HG03064 (cell line): ENCODE measurements at regions not wholly inside any gene's neighbourhood (a gene's known extent, or its start where the extent isn't known, plus 50 kb on each side); places are given as distances from the start of the nearest gene placed in this dataset.
"Not testable (repeated sequence)": the region's sequence is repeated elsewhere in the genome, so short reads cannot be mapped to it uniquely, and the experiment has no call there.

Experiments
- ATAC-seq: cut with Tn5 transposase; IDR thresholded peaks from one replicate; pipeline ENCODE4 v1.9.1; 2021; ENCODE audit warnings: low read depth; ENCODE audit not compliant: unreplicated experiment

DNA sequence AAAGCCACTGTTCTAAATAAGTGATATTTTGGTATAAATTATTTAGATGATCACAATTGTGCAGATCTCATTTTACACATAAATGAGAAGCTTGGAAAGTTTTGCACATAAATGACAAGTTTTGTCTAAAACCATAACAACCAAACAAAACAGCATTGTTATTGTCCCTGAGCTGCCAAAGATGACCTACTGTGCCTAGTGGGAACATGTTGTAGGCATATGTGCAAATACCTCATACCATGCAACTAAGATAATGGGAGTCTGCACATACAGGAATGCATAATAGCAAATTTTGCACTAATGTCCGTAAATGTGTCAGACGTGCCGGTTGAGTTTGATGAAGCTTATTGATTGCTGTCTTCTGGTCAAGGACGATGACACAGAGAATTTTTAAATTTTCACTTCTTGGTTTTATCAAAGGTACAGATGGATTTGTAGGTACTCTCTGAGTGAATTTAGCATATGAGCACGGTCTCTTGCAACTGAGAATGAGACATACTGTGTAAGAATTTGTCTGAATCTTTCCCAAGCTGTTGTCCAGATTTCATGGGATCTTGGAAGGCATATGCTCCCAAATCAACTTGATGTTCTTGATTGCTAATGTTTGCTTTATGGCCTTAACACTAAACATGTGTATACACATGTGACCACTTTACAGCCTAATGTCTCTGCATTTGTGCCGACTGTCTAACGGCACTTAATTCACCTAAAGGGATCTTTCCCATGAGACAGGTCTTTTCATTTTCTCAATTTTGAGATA, 1133.5 kb downstream of the FAT4 start:
- no peak for ATAC-seq

DNA sequence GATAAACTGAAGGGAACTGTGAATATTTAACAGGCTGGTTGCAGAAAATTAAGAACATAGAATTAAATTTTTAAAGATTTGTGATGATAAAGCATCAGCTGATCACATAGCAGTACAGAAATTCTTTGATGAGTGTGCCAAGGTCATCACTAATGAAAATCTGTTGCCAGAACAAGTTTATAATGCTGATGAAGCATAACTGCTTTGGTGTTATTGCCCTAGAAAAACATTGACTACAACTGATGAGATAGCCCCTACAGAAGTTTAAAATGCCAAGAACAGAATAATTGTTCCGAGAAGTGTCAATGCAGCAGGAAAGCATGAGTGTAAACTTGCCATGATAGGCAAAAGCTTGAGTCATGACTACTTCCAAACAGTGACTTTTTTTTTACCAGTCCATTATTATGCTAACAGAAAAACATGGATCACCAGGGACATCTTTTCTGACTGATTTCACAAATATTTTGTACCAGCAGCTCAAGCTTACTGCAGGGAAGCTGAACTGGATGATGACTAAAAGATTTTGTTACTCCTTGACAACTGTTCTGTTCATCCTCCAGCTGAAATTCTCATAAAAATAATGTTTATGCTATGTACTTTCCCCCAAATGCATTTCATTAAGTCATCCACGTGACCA, 1136.6 kb downstream of the FAT4 start:
- ATAC-seq: no peak

DNA sequence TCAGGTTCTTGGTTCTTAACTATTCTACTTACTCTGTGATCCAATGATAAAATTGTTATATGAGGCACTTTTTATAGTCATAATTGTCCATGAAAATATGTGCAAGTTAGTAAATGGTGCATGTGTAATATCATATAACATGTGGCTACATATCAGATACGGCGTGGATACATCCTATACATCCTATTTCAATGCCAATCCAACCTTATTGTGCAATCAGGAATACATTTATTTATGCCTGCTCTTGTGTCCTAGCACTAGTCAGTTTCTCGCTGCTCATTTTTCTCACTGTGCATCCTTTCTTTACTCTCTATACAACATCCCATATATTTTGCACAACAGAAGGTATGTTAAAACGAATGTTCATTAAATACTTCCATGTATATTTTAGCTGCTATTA, 1141.1 kb downstream of the FAT4 start:
- no peak for ATAC-seq

DNA sequence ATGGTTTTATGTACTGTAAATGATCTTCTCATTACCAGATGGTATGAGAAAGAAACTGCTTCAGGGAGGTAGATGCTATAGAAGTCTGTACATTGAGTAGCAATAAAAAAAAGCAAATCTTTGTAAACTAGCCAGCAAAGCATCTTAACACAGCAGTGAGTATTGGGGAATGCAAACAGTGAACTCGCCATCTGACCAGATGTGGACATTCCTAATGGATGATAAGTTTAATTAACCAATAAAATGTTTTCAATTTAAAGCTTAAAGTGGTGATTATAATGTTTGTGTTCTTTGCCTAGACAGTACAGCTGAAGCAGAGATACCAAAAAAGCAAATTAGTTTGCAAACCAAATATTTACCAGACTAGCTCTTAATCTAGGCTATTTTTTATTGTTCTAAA, 1144.2 kb downstream of the FAT4 start:
- ATAC-seq: no peak

DNA sequence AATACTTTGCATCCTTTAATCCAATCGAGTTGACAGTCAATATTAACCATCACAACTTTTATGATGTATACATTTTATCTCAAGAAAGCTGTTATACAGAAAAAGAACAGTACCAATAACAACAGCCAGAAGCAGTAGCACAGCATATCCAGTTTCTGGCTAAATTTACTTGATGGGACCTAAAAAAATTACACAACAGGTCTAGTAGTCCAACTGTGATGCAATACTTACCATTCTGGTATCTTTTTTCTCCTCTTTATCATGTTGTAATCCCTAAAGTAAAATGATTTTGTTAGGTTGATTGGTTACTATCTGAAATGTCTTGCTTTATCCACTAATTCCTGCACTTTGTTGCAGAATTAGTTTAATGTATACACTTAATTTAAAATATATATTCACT, 1150.6 kb downstream of the FAT4 start:
- ATAC-seq: no peak

DNA sequence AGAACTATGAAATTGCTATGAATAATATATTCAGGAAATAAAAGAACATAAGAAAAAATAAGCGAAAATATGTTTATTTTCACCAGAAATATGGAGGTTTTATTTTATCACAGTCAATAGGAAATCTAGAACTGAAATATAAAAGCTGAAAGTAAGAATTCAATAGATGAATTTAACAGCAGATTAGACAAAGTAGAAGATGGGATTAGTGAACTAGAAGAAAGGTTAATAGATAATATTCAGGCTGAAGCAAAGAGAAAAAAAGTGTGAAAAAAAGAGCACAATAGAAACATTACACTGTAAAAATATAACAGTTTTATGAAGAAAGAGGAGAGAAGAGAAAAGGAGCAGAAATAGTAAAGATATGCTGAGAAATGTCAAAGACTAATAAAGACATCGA, 1152.1 kb downstream of the FAT4 start:
- ATAC-seq: no peak

DNA sequence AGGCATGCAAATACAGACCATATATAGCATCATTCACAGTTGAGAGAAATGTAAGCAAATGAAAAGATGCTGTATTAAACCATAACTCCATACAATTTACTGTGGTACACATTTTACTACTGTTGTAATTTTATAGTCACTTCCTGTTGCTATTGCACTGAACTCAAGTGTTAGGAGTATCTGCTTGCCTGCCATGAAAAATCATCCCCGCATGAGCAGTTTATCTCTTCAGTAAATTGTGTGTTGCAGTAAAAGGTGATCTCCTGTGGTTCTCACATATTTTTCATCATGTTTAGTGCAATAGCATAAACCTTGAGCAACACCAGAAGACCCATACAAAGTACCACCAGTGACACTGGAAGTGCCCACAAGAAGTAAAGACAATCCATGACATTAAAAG, 1153.4 kb downstream of the FAT4 start:
- ATAC-seq: no peak

DNA sequence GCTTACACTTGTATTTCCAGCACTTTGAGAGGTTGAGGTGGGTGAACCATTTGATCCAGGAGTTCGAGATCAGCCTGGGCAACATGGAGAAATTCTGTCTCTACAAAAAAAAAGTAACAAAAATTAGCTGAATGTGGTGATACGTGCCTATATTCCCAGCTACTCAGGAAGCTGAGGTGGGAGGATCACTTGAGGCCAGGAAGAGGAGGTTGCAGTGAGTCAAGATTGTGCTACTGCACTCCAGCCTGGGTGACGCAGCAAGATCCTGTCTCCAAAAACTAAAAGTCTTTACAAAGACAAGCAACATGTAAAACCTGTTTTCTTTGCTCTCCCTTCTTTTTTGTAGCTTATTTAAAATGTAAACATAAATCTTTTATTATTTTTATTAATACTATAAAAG, 1156.1 kb downstream of the FAT4 start:
- ATAC-seq: no peak

DNA sequence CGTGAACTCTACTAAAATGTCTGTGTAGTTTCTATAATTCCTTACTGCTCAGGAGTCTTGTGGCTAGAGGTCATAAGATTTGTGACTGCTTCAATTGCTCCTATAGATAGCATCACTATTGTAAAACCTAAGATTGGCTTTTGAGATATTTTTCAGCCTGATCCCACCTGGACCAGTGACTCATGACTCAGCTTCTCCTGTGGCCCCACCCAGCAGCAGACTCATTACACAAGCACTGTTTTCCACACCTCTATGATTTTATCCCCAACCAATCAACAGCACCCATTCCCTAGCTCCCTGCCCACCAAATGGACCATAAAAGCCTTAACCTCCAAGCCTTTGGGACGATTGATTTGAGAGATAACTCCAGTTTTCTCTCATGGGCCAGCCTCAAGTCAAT, 1157.0 kb upstream of the INTU start:
- no peak for ATAC-seq

DNA sequence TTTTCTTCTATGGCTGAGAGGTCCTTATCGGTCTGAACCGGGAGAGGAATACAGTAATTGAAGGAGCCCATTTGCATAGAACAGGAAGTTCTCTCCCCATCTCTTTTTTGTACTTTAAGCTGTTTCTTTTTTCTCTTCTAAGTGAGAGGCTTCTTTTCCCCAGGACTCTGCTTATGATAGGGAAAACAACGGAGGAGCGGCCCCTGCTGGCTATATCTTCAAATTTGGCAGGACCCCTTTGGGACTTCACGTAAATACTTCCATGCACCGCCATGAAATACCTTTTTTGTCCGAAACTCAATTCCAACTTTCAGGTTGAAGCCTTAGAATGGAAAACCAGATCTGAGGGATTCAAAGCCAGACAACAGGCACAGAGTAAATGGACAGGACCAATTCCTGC, 1153.0 kb upstream of the INTU start:
- ATAC-seq: no peak

DNA sequence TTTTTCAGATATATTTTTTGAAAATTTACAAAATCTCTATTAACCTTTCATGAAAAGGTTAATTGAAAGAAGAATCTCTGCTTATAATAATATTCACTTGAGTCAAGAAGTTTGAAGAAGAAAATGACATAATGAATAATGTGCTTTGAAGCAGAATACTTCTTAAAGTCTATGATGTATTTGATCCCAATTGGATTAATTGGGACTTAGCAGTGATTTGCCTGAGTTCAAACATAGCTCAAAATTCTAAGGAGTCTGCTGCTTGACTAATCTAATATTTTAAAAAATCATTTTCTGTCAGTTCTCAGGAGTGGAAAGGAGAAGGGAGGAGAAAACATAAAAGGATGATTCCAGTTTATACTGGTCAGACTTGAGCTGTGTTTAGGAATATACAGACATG, 1150.4 kb upstream of the INTU start:
- ATAC-seq: no peak

DNA sequence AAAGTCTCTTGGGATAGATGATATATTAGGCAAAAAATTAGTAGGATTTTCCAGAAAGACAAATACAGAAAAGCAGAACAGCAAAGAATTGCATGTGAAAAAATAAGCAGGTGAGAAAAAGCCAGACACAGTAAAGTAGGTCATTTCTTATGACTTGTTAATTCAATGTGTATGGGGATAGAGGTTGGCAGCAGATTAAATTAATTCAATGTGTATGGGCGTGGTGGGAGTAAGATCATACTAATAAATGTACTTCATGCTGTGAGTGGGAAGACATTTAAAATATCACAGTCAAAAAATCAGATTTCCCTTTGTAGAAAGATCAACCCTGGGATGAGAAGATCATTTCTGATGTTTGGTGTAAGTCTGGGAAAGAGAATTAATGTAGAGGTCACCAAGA, 1146.4 kb upstream of the INTU start:
- no peak for ATAC-seq

DNA sequence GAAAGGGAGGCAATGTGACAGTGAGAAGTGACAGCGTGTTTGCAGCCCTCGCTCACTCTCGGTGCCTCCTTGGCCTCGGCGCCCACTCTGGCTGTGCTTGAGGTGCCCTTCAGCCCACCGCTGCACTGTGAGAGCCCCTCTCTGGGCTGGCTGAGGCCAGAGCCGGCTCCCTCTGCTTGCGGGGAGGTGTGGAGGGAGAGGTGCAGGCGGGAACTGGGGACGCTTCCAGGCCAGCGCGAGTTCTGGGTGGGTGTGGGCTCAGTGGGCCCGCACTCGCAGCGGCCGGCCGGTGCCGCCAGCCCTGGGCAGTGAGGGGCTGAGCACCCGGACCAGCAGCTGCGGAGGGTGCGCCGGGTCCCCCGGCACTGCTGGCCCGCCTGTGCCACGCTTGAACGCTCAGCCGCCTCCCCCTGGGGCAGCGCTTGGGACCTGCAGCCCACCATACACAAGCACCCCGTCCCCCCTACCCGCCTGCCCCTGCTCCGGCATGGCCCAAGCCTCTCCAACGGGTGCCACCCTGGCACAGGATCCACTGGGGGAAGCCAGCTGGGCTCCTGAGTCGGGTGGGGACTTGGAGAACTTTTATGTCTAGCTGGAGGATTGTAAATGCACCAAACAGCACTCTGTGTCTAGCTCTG, 1142.8 kb upstream of the INTU start:
- no peak for ATAC-seq

DNA sequence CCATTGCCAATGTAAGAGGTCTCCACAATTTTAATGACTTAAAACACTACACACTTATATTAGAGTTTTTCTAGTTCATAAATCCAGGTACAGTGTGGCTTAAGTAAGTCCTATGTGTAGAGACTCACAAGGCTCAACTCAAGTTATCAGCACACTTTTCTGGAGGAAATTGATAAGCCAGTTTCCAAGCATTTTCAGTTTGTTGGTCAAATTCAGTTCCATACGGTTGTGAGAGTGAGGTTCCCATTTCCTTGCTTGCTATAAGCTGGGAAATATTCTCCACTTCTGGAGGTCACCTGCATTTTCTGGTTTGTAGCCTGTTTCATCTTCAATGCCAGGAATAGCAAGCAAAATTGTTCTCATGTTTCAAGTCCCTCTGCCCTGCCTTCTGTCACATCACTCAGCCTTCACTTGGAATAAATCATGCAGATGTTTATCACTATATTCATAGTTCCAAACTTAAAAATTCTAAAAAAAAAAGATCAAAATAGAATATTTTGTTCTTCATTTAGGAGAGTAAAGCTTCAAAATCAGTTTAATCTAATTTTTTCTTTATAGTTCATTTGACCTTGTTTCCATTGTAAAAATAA, 1137.5 kb upstream of the INTU start:
- ATAC-seq: no peak

DNA sequence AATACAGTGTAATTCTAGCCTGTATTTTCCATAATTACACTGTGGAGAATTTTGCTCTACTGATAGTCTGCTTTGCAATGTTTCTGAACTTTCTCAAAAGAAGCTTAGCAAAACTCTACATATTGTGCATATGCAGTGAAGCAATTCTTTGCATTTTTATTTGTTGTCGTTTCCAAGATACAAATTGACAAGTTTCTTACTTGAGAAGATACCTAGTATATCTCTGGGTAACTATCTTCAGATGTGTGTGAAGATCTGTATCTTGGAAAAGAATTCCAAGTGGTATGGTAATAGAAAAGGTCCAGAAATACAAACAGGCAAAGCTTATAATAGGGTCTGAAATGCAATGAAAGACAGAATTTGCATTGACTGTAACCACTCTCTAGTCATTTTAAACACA, 1119.8 kb upstream of the INTU start:
- no peak for ATAC-seq

DNA sequence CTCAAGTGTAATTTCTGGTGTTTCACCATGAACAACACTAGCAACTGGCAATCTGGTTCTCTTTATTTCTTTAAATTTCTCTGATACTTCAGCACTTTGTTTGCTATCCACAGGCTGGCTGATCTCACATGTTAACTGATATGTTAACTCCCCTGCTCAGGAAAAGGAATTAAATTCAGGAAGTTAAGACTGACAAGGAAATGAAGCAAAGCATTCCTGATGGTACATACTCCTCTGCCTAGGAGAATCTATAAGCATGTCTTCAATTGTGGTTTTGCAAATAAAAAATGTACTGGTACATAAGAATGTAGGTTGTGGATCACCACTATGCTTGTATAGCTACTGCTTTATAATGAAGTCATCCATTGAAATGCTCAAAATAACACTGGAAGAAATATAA, 1119.2 kb upstream of the INTU start:
- no peak for ATAC-seq

DNA sequence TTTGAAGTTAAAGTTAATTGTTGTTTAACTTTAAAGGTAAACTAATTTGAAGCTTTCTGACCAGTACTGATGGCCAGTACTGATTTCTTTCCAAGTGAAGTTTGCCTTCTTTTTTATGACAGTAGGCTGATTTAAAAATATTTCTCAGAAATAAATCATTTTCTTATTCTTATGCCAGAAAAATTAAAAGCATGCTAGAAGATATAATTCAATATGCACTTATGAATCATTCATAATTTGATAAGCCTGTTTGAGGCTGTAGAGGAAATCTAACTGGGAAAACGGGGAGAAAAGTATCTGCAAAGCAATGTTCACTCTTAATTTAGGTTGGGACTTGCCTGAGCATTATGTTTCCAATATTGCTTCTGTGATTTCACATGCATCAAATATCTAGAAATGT, 1112.0 kb upstream of the INTU start:
- ATAC-seq: no peak

DNA sequence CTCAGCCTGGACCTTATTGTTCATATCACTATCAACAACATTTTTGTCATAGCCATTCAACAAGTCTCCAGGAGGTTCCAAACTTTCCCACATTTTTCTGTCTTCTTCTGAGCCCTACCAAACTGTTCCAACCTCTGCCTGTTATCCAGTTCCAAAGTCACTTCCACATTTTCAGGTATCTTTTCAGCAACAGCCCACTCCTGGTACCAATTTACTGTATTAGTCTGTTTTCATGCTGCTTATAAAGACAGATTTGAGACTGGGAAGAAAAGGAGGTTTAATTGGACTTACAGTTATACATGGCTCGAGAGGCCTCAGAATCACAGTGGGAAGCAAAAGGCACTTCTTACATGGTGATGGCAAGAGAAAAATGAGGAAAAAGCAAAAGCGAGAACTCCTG, 1107.4 kb upstream of the INTU start:
- not testable (repeated sequence) for ATAC-seq

DNA sequence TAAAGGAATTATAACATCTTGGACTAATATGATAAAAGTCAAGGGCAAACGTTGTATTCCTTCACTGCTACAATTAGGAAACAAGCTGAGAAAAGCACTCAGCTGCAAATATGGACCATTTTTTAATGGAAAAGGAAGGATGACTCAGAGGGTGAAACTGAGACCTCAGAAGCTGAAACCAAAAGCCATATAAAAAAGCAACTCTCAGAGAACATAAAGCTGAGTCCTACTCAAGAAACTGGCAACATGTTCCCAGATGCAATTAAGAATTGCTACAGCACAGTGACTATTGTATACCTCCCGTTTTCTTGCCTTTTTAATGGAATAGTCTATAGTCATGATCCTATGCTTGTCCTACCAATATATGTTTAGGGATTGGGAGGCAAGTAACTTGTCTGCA, 1106.4 kb upstream of the INTU start:
- ATAC-seq: no peak

DNA sequence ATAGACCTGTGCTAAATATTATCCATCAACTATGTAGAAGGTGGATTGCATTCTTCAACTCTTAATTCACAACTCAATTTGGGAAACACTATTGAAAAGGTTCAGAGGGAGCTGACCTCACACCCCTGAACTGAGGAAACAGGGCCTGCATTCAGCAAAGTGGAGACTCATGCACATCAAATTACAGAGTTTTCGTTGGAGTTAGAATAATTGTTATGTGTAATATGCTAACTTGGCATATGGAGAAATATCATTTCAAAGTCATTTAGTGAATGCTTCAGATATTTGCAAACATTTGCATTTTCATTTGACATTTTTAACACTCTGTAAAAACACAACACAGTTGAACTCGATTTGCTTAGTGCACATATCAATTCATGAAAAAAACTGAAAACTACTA, 1102.8 kb upstream of the INTU start:
- ATAC-seq: no peak

DNA sequence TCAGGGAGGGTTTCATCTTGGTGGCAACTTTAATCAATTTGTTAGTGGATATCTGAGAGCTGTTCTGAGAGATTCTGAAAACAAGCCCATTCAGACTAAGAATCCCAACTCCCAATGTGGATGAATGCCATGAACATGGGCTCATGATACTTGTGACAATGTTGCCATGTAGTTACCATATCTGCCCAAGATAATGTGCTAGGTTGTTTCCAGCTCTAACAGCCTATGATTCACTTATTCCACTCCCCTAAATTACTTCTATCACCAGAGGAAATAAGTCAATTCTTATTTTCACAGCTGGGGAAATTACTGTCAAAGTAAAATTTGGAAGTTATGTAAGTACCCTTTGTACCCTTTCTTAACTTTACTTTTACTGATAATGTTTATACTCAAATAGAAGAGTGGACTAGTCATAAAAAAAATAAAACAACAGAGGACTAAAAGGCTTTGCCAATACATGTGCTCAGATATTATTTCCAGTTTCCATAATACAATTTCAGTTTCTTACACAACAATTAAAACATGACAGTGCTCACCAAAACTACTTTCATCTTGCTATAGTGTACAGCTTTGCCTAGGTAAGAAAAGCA, 1101.7 kb upstream of the INTU start:
- no peak for ATAC-seq
